OCI-LY3 (cell line): ENCODE measurements at regions not wholly inside any gene's neighbourhood (a gene's known extent, or its start where the extent isn't known, plus 50 kb on each side); places are given as distances from the start of the nearest gene placed in this dataset.

Experiments used
- CTCF ChIP-seq: fragments of 200-600, 300-600 bp; sonication (generic); IDR thresholded peaks from 2 replicates; pipeline ENCODE4 v1.5.1; 2014; ENCODE audit warnings: antibody characterized with exemption, low read length, low read depth
- EZH2phosphoT487 ChIP-seq: fragments of 200-600 bp; shearing (Covaris generic); IDR thresholded peaks from 2 replicates; pipeline ENCODE4 v1.6.1; 2018; ENCODE audit warnings: antibody characterized with exemption, mixed run types, low read depth

DNA sequence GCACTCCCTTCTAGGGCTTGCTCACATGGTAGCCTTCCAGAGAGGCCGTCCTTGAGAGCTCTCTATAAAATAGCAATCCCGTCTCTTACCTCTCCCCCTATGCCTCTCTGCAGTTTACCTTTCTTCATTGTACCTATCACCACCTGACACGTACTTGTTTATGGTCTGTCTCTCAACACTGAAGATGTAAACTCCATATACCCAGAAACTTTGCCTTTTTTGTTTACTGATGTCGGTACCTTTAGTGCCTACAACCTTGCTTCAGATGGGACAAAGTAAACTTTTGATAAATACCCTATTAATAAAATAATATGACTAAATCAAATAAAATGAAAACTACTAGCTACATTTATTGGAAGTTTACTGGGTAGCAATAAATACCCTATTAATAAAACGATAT is 220.6 kb downstream of the GPAM start:
- TF ChIP-seq CTCF (no peak), EZH2phosphoT487 (no peak)
